GM12878 (cell line): ENCODE measurements at regions not wholly inside any gene's neighbourhood (a gene's known extent, or its start where the extent isn't known, plus 50 kb on each side); places are given as distances from the start of the nearest gene placed in this dataset.

ENCODE experiments used
- ATAC-seq: fragments of 200-7000 bp; cut with Tn5 transposase; 3 replicates; pipeline ENCODE4 v1.9.1; 2020; ENCODE audit warnings: mild to moderate bottlenecking, moderate library complexity
- BruUV-seq: library from RNA; stranded (reverse); fragments of 400-500 nt; replicated peaks from 2 replicates; lab custom pipeline; 2021; lab: Mats Ljungman, UMichigan
- CTCF ChIA-PET: fragments of 300-600 bp; sonication (Branson Sonifier 250); formaldehyde crosslinking; extraction: SDS; loops from one replicate; lab custom pipeline; 2021; ENCODE audit warnings: inconsistent platforms; lab: Yijun Ruan, JAX
- POLR2A ChIA-PET: fragments of 350-600 bp; formaldehyde crosslinking; extraction: SDS; loops from one replicate; lab custom pipeline; 2021; ENCODE audit warnings: inconsistent platforms; lab: Charles Lee
- RAD21 ChIA-PET: fragments of 300-600 bp; sonication (Branson Sonifier 250); formaldehyde crosslinking; loops from one replicate; lab custom pipeline; 2023; ENCODE audit warnings: antibody characterized with exemption; ENCODE audit not compliant: unreplicated experiment; lab: Charles Lee
- SMC1A ChIA-PET: fragments of 300-600 bp; sonication (Branson Sonifier 250); formaldehyde crosslinking; loops from one replicate; lab custom pipeline; 2023; ENCODE audit not compliant: unreplicated experiment, uncharacterized antibody; lab: Charles Lee
- DNase-seq: peaks from one replicate; pipeline ENCODE4 v3.0.0-alpha.2; 2011; ENCODE audit warnings: low read depth, low spot score
- FAIRE-seq: peaks from 3 replicates; lab custom pipeline; 2011; peaks lifted over from hg19 to GRCh38; lab: Jason Lieb, UNC
- H2AFZ ChIP-seq: 2 replicates; pipeline ENCODE4 v1.6.0; 2011; ENCODE audit warnings: low read depth, low read length, control low read depth; ENCODE audit not compliant: control insufficient read depth
- H3K27ac ChIP-seq: 2 replicates; pipeline ENCODE4 v1.5.1; 2011; ENCODE audit warnings: control low read depth; ENCODE audit not compliant: control insufficient read depth, insufficient read depth
- H3K27me3 ChIP-seq, 2 experiments: replicated peaks in 1 of 2; 2 replicates each; pipeline versions ENCODE4 v1.6.0 to v1.6.1; 2011; ENCODE audit warnings: low read length in 1 of 2; ENCODE audit not compliant: control insufficient read depth in 2 of 2, insufficient read depth in 2 of 2
- H3K36me3 ChIP-seq, 2 experiments: 2 replicates each; pipeline ENCODE4 v1.5.1; 2011; ENCODE audit warnings: low read length in 1 of 2; ENCODE audit not compliant: control insufficient read depth in 2 of 2, insufficient read depth in 2 of 2
- H3K4me1 ChIP-seq: 2 replicates; pipeline ENCODE4 v1.6.1; 2011; ENCODE audit warnings: mild to moderate bottlenecking, low read length, moderate library complexity, mixed read lengths; ENCODE audit not compliant: control insufficient read depth, insufficient read depth
- H3K4me2 ChIP-seq: 2 replicates; pipeline ENCODE4 v1.6.0; 2011; ENCODE audit warnings: control low read depth; ENCODE audit not compliant: control insufficient read depth, insufficient read depth
- H3K4me3 ChIP-seq: fragments of 200-600 bp; sonication (generic); 2 replicates; pipeline ENCODE4 v1.5.1; 2016
- H3K79me2 ChIP-seq: 2 replicates; pipeline ENCODE4 v1.6.0; 2011; ENCODE audit warnings: low read length; ENCODE audit not compliant: control insufficient read depth, insufficient read depth
- H3K9ac ChIP-seq: 2 replicates; pipeline ENCODE4 v1.8.0; 2011; ENCODE audit warnings: low read length, control low read depth, mixed read lengths; ENCODE audit not compliant: control insufficient read depth, insufficient read depth
- H3K9me3 ChIP-seq: replicated peaks from 3 replicates; pipeline ENCODE4 v1.5.1; 2011; ENCODE audit warnings: mild to moderate bottlenecking, low read length; ENCODE audit not compliant: control insufficient read depth, insufficient read depth
- H4K20me1 ChIP-seq: 2 replicates; pipeline ENCODE4 v1.6.0; 2011; ENCODE audit not compliant: control insufficient read depth, insufficient read depth
- SP1 ChIP-seq: IDR thresholded peaks from one replicate; pipeline ENCODE4 v1.6.1; 2011; ENCODE audit warnings: low read depth, low read length
- ZBED1 ChIP-seq: IDR thresholded peaks from 2 replicates; pipeline ENCODE4 v1.6.1; 2016; ENCODE audit warnings: borderline replicate concordance
- WGBS: methylation state at CpG from one replicate; pipeline ENCODE4 v1.1.6; 2016; ENCODE audit warnings: low lambda C conversion rate; ENCODE audit not compliant: insufficient replicate concordance, insufficient coverage; ENCODE audit errors: missing lambda C conversion rate; 5-methylcytosine and 5-hydroxymethylcytosine counted together
- in situ Hi-C: fragments of 300-500 bp; cut with MboI; formaldehyde crosslinking; loops from 9 replicates; pipeline ENCODE4 v1.14.3; 2018; ENCODE audit warnings: mixed read lengths
- intact Hi-C: fragments of 100-400 bp; cut with micrococcal nuclease; formaldehyde crosslinking; loops from one replicate; pipeline ENCODE4 v1.14.2; 2022; ENCODE audit not compliant: unreplicated experiment
- TF ChIP-seq, protein P1 (sequence below), 3 experiments: IDR thresholded peaks in 2 of 3; conservative IDR thresholded peaks in 1 of 3; 2 replicates each; pipeline ENCODE4 v1.5.1; 2011; ENCODE audit warnings: low read depth in 3 of 3, low read length in 3 of 3, mild to moderate bottlenecking in 3 of 3, control low read depth in 2 of 3, moderate library complexity in 2 of 3, inconsistent platforms in 1 of 3, mixed read lengths in 1 of 3; ENCODE audit not compliant: control insufficient read depth in 2 of 3, insufficient read depth in 1 of 3; ENCODE audit errors: extremely low read depth in 1 of 3
- TF ChIP-seq, protein P2 (sequence below): fragments of 150-350 bp; IDR thresholded peaks from 2 replicates; pipeline ENCODE4 v1.6.1; 2016; ENCODE audit warnings: low read depth, low read length

DNA sequence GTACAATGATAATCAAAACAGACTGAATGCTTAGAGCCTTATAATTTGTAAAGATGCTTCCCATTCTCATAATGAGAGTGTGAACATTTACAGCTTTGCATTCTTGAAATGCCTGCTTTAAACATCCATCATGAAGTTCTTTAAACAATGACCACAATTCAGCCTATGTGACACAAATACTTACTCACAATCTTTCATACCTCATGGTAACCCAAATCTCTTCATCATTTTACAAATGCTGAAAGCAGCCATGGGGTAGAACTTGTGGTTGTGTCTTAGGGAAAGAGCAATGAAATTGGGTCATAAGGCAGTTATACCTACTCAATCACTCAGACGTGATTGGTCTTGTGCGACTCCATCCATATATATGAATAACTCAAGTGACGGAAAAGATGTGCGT is 140.7 kb downstream of the RND3 start:
- in situ Hi-C loops, result no loop called here
- ChIA-PET POLR2A (no interaction called here), CTCF (interaction anchor here (0.7 kb wide), 1 partner anchor 1160 kb away, joined by 3 read pairs; no protein-coding TSS in a partner anchor)
- H3K79me2 ChIP-seq, result no peaks in the 10 kb centered on the region
- no peak for ATAC-seq
- no peaks in the 10 kb centered on the region for H3K9me3 ChIP-seq
- no peak for FAIRE-seq
- 63% methylated on average over 4 of the region's 4 CpGs for WGBS
- H3K4me3 ChIP-seq, result no peak overlapping the region
- H3K4me1 ChIP-seq, result no peaks in the 10 kb centered on the region
- no peak overlapping the region for H3K4me2 ChIP-seq
- H3K27ac ChIP-seq, result no peak overlapping the region
- H3K27me3 ChIP-seq, result no peaks in the 10 kb centered on the region
- no peak overlapping the region for H3K9ac ChIP-seq
- no peak overlapping the region for H2AFZ ChIP-seq
- TF ChIP-seq, protein P1, sequence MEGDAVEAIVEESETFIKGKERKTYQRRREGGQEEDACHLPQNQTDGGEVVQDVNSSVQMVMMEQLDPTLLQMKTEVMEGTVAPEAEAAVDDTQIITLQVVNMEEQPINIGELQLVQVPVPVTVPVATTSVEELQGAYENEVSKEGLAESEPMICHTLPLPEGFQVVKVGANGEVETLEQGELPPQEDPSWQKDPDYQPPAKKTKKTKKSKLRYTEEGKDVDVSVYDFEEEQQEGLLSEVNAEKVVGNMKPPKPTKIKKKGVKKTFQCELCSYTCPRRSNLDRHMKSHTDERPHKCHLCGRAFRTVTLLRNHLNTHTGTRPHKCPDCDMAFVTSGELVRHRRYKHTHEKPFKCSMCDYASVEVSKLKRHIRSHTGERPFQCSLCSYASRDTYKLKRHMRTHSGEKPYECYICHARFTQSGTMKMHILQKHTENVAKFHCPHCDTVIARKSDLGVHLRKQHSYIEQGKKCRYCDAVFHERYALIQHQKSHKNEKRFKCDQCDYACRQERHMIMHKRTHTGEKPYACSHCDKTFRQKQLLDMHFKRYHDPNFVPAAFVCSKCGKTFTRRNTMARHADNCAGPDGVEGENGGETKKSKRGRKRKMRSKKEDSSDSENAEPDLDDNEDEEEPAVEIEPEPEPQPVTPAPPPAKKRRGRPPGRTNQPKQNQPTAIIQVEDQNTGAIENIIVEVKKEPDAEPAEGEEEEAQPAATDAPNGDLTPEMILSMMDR (IDR thresholded peaks at IDR 0.05 in 2 of 3, conservative IDR thresholded peaks at IDR 0.05 in 1 of 3; ENCODE audit: control insufficient read depth in 2 of 3, extremely low read depth in 1 of 3, insufficient read depth in 1 of 3, low read depth in 3 of 3, low read length in 3 of 3), result no peak
- TF ChIP-seq, protein P2, sequence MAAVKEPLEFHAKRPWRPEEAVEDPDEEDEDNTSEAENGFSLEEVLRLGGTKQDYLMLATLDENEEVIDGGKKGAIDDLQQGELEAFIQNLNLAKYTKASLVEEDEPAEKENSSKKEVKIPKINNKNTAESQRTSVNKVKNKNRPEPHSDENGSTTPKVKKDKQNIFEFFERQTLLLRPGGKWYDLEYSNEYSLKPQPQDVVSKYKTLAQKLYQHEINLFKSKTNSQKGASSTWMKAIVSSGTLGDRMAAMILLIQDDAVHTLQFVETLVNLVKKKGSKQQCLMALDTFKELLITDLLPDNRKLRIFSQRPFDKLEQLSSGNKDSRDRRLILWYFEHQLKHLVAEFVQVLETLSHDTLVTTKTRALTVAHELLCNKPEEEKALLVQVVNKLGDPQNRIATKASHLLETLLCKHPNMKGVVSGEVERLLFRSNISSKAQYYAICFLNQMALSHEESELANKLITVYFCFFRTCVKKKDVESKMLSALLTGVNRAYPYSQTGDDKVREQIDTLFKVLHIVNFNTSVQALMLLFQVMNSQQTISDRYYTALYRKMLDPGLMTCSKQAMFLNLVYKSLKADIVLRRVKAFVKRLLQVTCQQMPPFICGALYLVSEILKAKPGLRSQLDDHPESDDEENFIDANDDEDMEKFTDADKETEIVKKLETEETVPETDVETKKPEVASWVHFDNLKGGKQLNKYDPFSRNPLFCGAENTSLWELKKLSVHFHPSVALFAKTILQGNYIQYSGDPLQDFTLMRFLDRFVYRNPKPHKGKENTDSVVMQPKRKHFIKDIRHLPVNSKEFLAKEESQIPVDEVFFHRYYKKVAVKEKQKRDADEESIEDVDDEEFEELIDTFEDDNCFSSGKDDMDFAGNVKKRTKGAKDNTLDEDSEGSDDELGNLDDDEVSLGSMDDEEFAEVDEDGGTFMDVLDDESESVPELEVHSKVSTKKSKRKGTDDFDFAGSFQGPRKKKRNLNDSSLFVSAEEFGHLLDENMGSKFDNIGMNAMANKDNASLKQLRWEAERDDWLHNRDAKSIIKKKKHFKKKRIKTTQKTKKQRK, result no peak
- TF ChIP-seq SP1 (no peak), ZBED1 (no peak)
- TF ChIP-seq, all 136 proteins: peak for 0
- intact Hi-C loops, result loop anchor here (10.0 kb wide), 1 partner anchor 1302 kb away; no protein-coding TSS in a partner anchor
- RAD21 ChIA-PET, result no interaction called here
- no peak for DNase-seq
- H4K20me1 ChIP-seq, result no peaks in the 10 kb centered on the region
- no peaks in the 10 kb centered on the region for H3K36me3 ChIP-seq
- SMC1A ChIA-PET, result interaction anchor here (0.6 kb wide), 1 partner anchor 53 kb away, joined by 3 read pairs; no protein-coding TSS in a partner anchor
- no TSS peak for BruUV-seq
